Peyer's patch (tissue), 4 donors: ENCODE measurements at regions not wholly inside any gene's neighbourhood (a gene's known extent, or its start where the extent isn't known, plus 50 kb on each side); places are given as distances from the start of the nearest gene placed in this dataset.

ENCODE experiments used
- POLR2A ChIP-seq, 2 donors: fragments of 450-650 bp; IDR thresholded peaks; one replicate each; pipeline ENCODE4 v1.5.1; 2017; ENCODE audit warnings: antibody characterized with exemption in 2 of 2, mild to moderate bottlenecking in 2 of 2, moderate library complexity in 2 of 2
- TF ChIP-seq, protein P1 (sequence below), 6 experiments: fragments of 450-650 bp in 4 of 6; fragments of 200-600 bp in 2 of 6; sonication (generic) in 1 of 6; IDR thresholded peaks; one replicate each; pipeline ENCODE4 v1.5.1; 2017 to 2019; ENCODE audit warnings: antibody characterized with exemption in 6 of 6, mild to moderate bottlenecking in 3 of 6, moderate library complexity in 1 of 6

- no peak for TF ChIP-seq POLR2A (IDR thresholded peaks at IDR 0.05)
- TF ChIP-seq, protein P1, sequence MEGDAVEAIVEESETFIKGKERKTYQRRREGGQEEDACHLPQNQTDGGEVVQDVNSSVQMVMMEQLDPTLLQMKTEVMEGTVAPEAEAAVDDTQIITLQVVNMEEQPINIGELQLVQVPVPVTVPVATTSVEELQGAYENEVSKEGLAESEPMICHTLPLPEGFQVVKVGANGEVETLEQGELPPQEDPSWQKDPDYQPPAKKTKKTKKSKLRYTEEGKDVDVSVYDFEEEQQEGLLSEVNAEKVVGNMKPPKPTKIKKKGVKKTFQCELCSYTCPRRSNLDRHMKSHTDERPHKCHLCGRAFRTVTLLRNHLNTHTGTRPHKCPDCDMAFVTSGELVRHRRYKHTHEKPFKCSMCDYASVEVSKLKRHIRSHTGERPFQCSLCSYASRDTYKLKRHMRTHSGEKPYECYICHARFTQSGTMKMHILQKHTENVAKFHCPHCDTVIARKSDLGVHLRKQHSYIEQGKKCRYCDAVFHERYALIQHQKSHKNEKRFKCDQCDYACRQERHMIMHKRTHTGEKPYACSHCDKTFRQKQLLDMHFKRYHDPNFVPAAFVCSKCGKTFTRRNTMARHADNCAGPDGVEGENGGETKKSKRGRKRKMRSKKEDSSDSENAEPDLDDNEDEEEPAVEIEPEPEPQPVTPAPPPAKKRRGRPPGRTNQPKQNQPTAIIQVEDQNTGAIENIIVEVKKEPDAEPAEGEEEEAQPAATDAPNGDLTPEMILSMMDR (IDR thresholded peaks at IDR 0.05): no peak
Measured at GRCh38 chr3:159528251-159528895, 460.3 kb upstream of the IL12A start.
